ENCODE measurements at regions not wholly inside any gene's neighbourhood (a gene's known extent, or its start where the extent isn't known, plus 50 kb on each side); places are given as distances from the start of the nearest gene placed in this dataset.

GRCh38 chr1:222370913-222371675, 176.8 kb downstream of the HHIPL2 start:
- in situ Hi-C loops (cut with MboI; ENCODE audit: low pct_ligation_motif_present in 1 of 4, low pct_unique_long_range_greater_than_20kb in 1 of 4, low sequenced_read_pairs in 3 of 4) = no loop called here

GRCh38 chr1:222370081-222370912, 177.6 kb downstream of the HHIPL2 start:
- 87% methylated on average over 10 of the region's 10 CpGs; no CpG with 5 or more reads in 1 of the 2 donors for WGBS, 2 donors (ENCODE audit: low coverage in 1 of 2)
- no peak overlapping the region for H3K27ac ChIP-seq
- H3K27me3 ChIP-seq = no peaks in the 10 kb centered on the region
- H3K36me3 ChIP-seq = no peaks in the 10 kb centered on the region
- in situ Hi-C loops (cut with MboI; ENCODE audit: low pct_ligation_motif_present in 1 of 4, low pct_unique_long_range_greater_than_20kb in 1 of 4, low sequenced_read_pairs in 3 of 4) = no loop called here
- no peak overlapping the region for H3K4me3 ChIP-seq
- TF ChIP-seq, protein P1, sequence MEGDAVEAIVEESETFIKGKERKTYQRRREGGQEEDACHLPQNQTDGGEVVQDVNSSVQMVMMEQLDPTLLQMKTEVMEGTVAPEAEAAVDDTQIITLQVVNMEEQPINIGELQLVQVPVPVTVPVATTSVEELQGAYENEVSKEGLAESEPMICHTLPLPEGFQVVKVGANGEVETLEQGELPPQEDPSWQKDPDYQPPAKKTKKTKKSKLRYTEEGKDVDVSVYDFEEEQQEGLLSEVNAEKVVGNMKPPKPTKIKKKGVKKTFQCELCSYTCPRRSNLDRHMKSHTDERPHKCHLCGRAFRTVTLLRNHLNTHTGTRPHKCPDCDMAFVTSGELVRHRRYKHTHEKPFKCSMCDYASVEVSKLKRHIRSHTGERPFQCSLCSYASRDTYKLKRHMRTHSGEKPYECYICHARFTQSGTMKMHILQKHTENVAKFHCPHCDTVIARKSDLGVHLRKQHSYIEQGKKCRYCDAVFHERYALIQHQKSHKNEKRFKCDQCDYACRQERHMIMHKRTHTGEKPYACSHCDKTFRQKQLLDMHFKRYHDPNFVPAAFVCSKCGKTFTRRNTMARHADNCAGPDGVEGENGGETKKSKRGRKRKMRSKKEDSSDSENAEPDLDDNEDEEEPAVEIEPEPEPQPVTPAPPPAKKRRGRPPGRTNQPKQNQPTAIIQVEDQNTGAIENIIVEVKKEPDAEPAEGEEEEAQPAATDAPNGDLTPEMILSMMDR (IDR thresholded peaks at IDR 0.05) = no peak
- TF ChIP-seq POLR2A (IDR thresholded peaks at IDR 0.05) = no peak
- TF ChIP-seq POLR2AphosphoS5 (IDR thresholded peaks at IDR 0.05) = no peak
- TF ChIP-seq EP300 (IDR thresholded peaks at IDR 0.05; ENCODE audit: low read depth) = no peak
- DNase-seq = no peak
- no peaks in the 10 kb centered on the region for H3K9me3 ChIP-seq
- H3K4me1 ChIP-seq = no peaks in the 10 kb centered on the region
- intact Hi-C loops (cut with DNase I; ENCODE audit: low total_unique reads) = no loop called here

More at GRCh38 chr1:222370913-222371675, 176.8 kb downstream of the HHIPL2 start:
- intact Hi-C loops (cut with DNase I; ENCODE audit: low total_unique reads) = no loop called here
- Histone ChIP-seq H3K36me3 (no peaks in the 10 kb centered on the region), H3K4me3 (no peak overlapping the region), H3K27ac (no peak overlapping the region), H3K9me3 (no peaks in the 10 kb centered on the region), H3K27me3 (no peaks in the 10 kb centered on the region), H3K4me1 (no peaks in the 10 kb centered on the region)
- WGBS, 2 donors (ENCODE audit: low coverage in 1 of 2) = 79 to 87% methylated on average over 4 to 7 of the region's 7 CpGs
- no peak for DNase-seq
- TF ChIP-seq, protein P1 (IDR thresholded peaks at IDR 0.05) = no peak
- TF ChIP-seq POLR2A (IDR thresholded peaks at IDR 0.05) = no peak
- TF ChIP-seq POLR2AphosphoS5 (IDR thresholded peaks at IDR 0.05) = no peak
- TF ChIP-seq EP300 (IDR thresholded peaks at IDR 0.05; ENCODE audit: low read depth) = no peak

- Histone ChIP-seq H3K36me3 (no peaks in the 10 kb centered on the region), H3K4me1 (no peaks in the 10 kb centered on the region), H3K27me3 (no peaks in the 10 kb centered on the region), H3K27ac (no peak overlapping the region), H3K9me3 (no peaks in the 10 kb centered on the region), H3K4me3 (no peak overlapping the region)
- in situ Hi-C loops (cut with MboI; ENCODE audit: low pct_ligation_motif_present in 1 of 4, low pct_unique_long_range_greater_than_20kb in 1 of 4, low sequenced_read_pairs in 3 of 4) = no loop called here
- intact Hi-C loops (cut with DNase I; ENCODE audit: low total_unique reads) = no loop called here
- TF ChIP-seq, protein P1 (IDR thresholded peaks at IDR 0.05) = no peak
- 80% methylated on average over 12 of the region's 12 CpGs; no CpG with 5 or more reads in 1 of the 2 donors for WGBS, 2 donors (ENCODE audit: low coverage in 1 of 2)
- DNase-seq = no peak
Observed at GRCh38 chr1:222369148-222369547, 178.8 kb downstream of the HHIPL2 start.

- no peaks in the 10 kb centered on the region for H3K36me3 ChIP-seq
- no peak for DNase-seq
- no peaks in the 10 kb centered on the region for H3K9me3 ChIP-seq
- H3K27ac ChIP-seq = no peak overlapping the region
- WGBS, 2 donors (ENCODE audit: low coverage in 1 of 2) = 0% methylated on average over 1 of the region's 1 CpG
- intact Hi-C loops (cut with DNase I; ENCODE audit: low total_unique reads) = no loop called here
- in situ Hi-C loops (cut with MboI; ENCODE audit: low pct_ligation_motif_present in 1 of 4, low pct_unique_long_range_greater_than_20kb in 1 of 4, low sequenced_read_pairs in 3 of 4) = no loop called here
- no peak overlapping the region for H3K4me3 ChIP-seq
- H3K4me1 ChIP-seq = no peaks in the 10 kb centered on the region
- no peak for TF ChIP-seq EP300 (IDR thresholded peaks at IDR 0.05; ENCODE audit: low read depth)
- no peak for TF ChIP-seq POLR2A (IDR thresholded peaks at IDR 0.05)
- TF ChIP-seq, protein P1 (IDR thresholded peaks at IDR 0.05) = no peak
- no peak for TF ChIP-seq POLR2AphosphoS5 (IDR thresholded peaks at IDR 0.05)
- H3K27me3 ChIP-seq = no peaks in the 10 kb centered on the region
Observed at GRCh38 chr1:222358100-222358499, 189.8 kb downstream of the HHIPL2 start.
